HG03460 (cell line): ENCODE measurements at regions not wholly inside any gene's neighbourhood (a gene's known extent, or its start where the extent isn't known, plus 50 kb on each side); places are given as distances from the start of the nearest gene placed in this dataset.

Experiments
- ATAC-seq: cut with Tn5 transposase; IDR thresholded peaks from one replicate; pipeline ENCODE4 v1.9.1; 2021; ENCODE audit not compliant: unreplicated experiment

DNA sequence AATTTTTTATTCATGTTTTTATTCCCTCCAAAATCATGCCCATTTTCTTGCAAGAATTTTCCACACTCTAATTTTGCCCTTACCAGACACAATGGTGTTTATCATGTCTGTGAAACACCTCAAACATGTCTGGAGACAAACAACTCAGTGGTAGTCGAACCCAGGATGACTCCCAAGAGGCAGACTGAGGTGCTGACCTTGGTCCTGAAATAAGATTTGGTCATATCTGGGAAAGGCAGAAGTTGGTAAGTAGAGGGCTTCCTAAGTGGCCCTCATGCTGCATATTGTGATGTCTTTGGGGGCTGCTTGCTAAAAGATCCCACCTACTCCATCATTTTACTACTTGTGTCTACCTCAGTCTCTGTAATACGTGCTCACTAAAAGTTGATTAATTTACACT is 369.4 kb upstream of the ISX start:
- ATAC-seq = no peak

GRCh38 chr22:34702279-34702678 is 363.7 kb upstream of the ISX start:
- no peak for ATAC-seq

- no peak for ATAC-seq
Observed at GRCh38 chr22:34709641-34710040, 356.3 kb upstream of the ISX start.

GRCh38 chr22:34722901-34723300 is 343.1 kb upstream of the ISX start:
- no peak for ATAC-seq

- ATAC-seq = no peak
Observed at GRCh38 chr22:34736081-34736480, 329.9 kb upstream of the ISX start.

- ATAC-seq = no peak
Observed at GRCh38 chr22:34738661-34739400, 327.1 kb upstream of the ISX start.

DNA sequence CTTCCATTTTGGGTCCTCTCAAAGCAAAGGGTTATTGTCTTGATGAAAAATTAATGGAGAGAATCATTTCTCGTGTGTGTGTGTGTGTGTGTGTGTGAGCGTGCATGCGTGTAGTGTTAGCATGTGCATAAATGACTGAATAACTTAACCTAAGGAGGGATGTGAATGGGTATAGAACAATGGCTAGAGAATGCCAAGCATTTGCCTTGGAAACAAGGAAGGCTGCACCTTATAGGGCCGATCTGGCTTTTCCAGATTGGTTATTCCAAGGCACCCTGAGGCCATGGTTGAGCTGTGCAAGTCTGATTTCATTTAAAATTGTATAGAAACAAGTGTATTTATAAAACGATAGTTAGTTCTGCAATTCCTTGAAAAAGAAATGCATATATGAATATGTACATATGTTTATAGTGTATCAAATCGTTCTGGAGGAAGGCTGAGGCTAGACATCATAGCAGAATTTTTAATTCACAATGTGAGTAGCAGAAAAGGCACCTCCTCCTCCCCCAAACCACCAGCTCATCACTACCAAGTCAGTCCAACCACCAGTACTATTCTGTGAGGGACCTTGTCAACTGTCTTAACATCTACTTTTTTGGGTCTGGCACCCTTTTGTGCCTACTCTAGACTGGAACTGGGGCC is 322.7 kb upstream of the ISX start:
- no peak for ATAC-seq

DNA sequence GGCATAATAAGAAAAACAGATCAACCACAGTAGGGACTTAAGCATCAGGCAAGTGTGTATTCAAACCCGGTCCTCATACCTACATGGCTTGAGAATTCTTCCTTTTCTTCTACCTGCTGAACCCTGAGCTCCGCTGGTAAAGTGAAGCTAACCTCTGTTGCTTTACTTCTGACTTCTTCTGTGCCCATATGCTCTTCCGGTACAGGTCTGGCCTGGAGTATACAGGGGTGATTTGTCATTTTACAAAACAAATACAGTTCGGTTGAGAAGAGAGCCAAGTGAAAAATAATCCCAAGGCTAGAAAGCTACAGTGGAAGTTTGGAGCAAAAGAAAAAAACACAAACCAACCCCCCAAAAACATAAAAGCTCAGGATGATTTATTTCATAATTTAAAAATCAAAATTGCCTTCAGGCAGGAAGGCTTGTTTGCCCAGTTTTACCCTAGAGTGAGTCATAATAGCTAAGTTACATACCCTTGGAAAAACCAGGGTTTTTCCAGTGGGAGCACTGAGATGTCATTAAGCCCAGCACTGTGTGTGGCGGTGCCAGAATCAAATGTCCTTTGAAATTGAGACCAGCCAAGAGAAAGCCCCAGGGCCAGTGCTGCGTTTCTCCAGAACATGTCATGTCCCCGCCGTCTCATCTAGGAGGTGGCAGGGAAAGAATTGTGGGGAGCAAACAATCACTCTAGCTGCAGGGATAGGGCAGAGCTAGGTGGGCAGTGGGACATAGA is 305.5 kb upstream of the ISX start:
- no peak for ATAC-seq

- no peak for ATAC-seq
Observed at GRCh38 chr22:34761111-34761510, 304.8 kb upstream of the ISX start.

DNA sequence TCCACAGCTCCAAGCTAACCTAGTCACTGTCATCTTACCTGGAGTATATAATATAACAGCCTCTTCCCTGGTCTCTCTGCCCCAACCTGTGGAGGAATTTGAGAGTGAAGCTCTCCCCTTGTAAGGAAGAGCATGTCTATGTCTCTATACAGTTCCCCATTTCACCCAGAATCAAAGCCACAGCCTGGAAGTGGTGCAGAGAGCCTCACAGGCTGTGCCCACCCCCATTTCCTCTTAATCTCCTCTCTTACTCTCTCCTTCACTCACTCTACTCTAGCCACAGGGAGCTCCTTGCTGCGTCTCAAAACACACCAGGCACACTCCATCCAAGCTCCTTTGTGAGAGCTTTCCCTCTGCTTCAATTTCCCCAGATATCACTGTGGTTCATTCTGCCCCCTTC is 302.5 kb upstream of the ISX start:
- no peak for ATAC-seq

GRCh38 chr22:34765115-34765514 is 300.8 kb upstream of the ISX start:
- no peak for ATAC-seq

GRCh38 chr22:34769361-34769760 is 296.6 kb upstream of the ISX start:
- ATAC-seq = no peak

GRCh38 chr22:34776817-34777216 is 289.1 kb upstream of the ISX start:
- ATAC-seq = no peak

DNA sequence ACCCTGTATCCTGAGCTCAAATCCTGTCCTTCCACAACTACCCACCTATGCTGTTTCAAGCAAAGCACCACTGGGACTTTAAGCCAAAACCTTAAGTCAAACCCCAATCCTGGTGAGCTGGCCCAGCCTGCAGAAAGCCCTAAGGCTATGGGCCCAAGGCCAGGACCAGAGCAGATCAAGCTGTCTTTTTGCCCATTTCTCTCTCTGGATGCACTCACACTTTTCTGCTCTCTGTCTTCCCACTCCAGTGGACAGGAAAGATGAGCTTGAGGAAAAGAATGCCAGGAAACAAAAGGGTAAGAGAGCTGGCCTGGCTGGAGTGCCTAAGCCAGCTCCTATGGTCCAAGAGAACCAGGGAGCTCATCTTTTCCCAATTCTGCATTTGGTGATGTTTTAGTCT is 284.3 kb upstream of the ISX start:
- ATAC-seq = no peak

DNA sequence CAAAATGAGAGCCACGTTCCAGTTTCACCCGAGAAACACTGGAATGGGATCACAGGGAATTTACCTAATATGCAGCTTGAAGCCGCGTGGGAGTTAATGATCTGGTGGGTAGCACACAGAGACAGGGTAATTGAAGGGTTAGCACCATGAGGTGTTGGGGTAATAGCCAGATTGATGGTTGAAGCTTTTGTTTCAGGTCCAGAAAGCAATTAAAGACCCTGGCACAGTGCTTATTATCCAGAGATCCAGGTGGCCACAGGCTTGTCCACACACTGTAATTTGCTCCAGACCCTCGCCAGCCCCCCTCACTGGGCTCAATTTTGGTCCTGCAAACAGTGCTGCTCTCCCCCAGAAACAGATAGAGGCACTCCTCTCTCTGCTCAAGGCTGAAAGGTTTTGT is 282.5 kb upstream of the ISX start:
- no peak for ATAC-seq

DNA sequence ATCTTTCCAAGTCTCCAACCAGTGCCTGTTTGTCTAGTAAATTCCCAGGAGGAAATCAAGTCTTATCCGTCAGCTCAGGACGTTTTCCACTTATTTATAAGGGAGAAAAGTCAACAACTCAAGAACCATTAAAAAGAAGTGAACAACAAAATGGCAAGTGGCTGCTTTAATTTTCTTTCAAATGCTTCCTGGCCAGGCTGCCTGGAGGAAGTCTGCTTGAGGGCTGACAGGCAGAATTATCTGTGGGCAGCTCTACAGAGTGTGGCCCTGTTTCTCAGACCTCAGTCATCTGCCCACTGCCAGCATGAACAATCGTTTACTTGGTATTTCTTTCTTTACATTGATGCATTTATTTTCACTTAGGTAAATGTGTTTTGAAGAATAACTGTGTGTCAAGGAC is 281.9 kb upstream of the ISX start:
- no peak for ATAC-seq

- ATAC-seq = no peak
Observed at GRCh38 chr22:34797826-34798225, 268.1 kb upstream of the ISX start.

DNA sequence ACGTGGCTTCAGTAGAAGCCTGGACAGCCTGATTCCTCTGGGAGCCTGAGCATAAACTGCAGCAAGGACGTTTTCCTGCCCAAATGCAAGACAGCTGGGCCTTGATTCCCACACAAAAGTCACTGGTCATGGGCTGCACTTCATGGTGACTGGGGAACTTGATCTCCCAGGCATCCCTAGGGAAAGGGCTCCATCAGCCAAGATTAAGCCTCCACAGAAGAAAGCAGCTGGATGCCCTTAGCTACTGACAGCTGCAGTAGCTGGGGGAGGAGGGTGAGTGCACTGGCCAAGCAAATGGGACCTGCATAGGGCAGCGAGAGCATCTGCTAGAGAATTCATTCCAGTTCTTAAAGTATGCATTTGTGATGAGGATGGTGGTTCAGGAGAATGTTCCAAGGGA is 267.4 kb upstream of the ISX start:
- ATAC-seq = no peak

DNA sequence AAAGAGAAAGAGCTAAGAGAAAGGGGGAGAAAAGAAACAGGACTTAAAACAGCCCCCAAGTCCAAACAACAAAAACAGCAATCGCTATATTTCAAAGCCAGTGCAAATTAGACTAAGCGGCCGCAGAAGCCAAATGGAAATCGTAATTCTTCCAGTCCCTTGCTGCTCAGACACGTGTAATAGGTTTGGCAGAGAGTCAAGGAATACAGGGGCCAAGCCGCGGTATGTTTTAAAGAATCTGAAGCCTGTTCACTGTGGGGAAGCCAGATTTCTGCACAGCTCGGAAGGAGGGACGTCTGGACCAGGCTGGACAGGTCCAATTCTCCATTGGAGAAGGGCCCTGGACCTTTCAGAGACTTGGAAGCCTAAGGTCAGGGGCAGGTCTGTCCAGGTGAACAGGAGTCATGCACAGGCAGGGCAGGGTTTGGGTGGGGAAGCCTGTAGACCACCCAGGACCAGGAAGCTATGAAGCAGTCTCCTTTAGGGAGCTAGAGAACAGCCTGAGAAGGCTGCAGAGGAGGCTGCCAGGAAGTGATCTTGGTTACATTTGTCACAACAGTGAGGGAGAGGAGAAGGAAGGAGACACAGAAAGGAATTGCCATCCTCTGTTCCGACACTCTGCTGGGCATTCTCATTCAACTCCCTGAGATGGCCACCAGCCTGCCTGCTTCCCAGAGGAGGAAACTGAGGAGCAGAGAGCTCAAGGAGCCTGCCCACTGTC is 265.5 kb upstream of the ISX start:
- no peak for ATAC-seq

DNA sequence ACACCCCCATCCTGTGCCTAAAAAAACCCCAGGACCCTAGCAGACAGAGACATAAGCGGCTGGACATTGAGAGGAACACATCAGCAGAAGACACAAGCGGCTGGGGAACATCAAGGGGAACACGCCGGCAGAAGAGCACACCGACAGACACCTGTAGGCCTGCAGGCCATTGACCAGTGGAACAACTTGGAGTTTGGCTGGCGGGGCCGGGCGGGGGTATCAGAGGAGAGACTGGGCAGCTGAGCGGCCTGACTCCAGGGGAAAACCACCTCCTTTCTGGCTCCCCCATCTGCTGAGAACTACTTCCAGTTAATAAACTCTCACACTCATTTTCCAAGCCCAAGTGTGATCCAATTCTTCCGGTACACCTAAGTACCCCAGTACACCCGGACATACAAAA is 264.7 kb upstream of the ISX start:
- no peak for ATAC-seq

DNA sequence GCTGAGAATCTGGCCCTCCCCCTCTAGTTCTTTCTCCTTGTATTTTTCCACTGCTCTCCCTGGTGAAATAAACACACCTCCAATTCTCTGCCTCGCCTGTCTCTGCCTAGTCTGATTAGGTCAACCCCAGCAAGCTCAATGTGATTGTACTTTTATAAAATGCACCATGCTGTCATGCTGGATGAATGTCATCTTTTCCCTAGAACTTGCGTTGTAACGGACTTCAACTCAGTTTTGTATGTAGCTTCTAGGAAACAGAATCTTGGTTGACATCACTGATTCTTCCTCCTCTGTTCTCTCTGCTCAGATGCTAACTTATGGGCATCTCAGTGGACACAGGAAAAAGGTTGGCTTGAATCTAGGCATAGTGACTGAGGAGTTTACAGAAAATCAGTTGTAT is 261.9 kb upstream of the ISX start:
- ATAC-seq = no peak

DNA sequence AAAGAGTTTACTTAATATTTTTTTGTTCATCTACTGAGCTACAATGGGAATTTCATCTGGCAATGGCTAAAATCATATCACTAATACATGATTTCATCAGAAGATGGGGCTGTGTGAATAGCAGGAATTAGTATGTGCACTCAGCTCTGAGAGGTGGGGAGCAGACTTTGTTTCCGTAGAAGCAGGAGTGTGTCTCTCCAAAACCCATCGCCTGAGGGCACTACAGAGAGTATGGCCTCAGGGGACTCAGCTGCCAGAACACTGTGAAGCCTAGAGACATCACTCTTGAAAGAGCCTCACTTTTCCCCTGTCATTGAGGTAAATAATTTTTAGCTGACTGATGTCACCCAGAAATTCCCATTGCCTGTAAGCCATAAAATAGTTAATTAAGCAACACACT is 261.4 kb upstream of the ISX start:
- ATAC-seq = no peak
